ENCODE measurements at regions not wholly inside any gene's neighbourhood (a gene's known extent, or its start where the extent isn't known, plus 50 kb on each side); places are given as distances from the start of the nearest gene placed in this dataset.

GRCh38 chr18:29176681-29177080, 999.8 kb upstream of the CDH2 start:
- no peak for DNase-seq

- no peak for DNase-seq
Measured at GRCh38 chr18:29174891-29175290, 998.0 kb upstream of the CDH2 start.

GRCh38 chr18:29172756-29173067, 995.8 kb upstream of the CDH2 start:
- no peak for DNase-seq

- no peak for DNase-seq
Measured at GRCh38 chr18:29171892-29172755, 995.2 kb upstream of the CDH2 start.

- DNase-seq = no peak
Measured at GRCh38 chr18:29169599-29169998, 992.7 kb upstream of the CDH2 start.

- DNase-seq = no peak
Measured at GRCh38 chr18:29164993-29165599, 988.2 kb upstream of the CDH2 start.

- no peak for DNase-seq
Measured at GRCh38 chr18:29164020-29164706, 987.2 kb upstream of the CDH2 start.

GRCh38 chr18:29163596-29163995, 986.7 kb upstream of the CDH2 start:
- no peak for DNase-seq

GRCh38 chr18:29161429-29161828, 984.5 kb upstream of the CDH2 start:
- DNase-seq = no peak

GRCh38 chr18:29160170-29160569, 983.2 kb upstream of the CDH2 start:
- DNase-seq = peak; percentile 78

- no peak for DNase-seq
Measured at GRCh38 chr18:29157905-29158304, 981.0 kb upstream of the CDH2 start.

- no peak for DNase-seq
Measured at GRCh38 chr18:29157057-29157780, 980.3 kb upstream of the CDH2 start.

- no peak for DNase-seq
Measured at GRCh38 chr18:29156531-29156930, 979.6 kb upstream of the CDH2 start.

- no peak for DNase-seq
Measured at GRCh38 chr18:29154758-29155725, 978.1 kb upstream of the CDH2 start.

- DNase-seq = no peak
Measured at GRCh38 chr18:29154196-29154757, 977.3 kb upstream of the CDH2 start.

GRCh38 chr18:29153091-29153490, 976.2 kb upstream of the CDH2 start:
- DNase-seq = no peak

- no peak for DNase-seq
Measured at GRCh38 chr18:29147944-29148343, 971.0 kb upstream of the CDH2 start.

GRCh38 chr18:29146068-29146467, 969.1 kb upstream of the CDH2 start:
- DNase-seq = no peak

- no peak for DNase-seq
Measured at GRCh38 chr18:29140590-29140989, 963.7 kb upstream of the CDH2 start.

GRCh38 chr18:29137773-29138495, 961.0 kb upstream of the CDH2 start:
- no peak for DNase-seq
